ENCODE measurements at regions not wholly inside any gene's neighbourhood (a gene's known extent, or its start where the extent isn't known, plus 50 kb on each side); places are given as distances from the start of the nearest gene placed in this dataset.
"Not testable (repeated sequence)": the region's sequence is repeated elsewhere in the genome, so short reads cannot be mapped to it uniquely, and the experiment has no call there.

- TF ChIP-seq CTCF, POLR2A (IDR thresholded peaks at IDR 0.05): not testable (repeated sequence)
These were observed 2308.3 kb upstream of the TPTE start for GRCh38 chr21:8212986-8213550.

Data from adrenal gland (tissue), 5 donors.